ENCODE measurements at regions not wholly inside any gene's neighbourhood (a gene's known extent, or its start where the extent isn't known, plus 50 kb on each side); places are given as distances from the start of the nearest gene placed in this dataset.

- Histone ChIP-seq H3K27ac (ENCODE audit: low read depth in 2 of 2, low read length in 2 of 2) (no peak overlapping the region), H3K9ac (ENCODE audit: low read length in 3 of 3) (no peak overlapping the region), H3K9me3 (ENCODE audit: control insufficient read depth in 2 of 3, insufficient read depth in 1 of 3, low read length in 3 of 3) (peaks cover 0 to 2% (median 0%) of the 10 kb centered on the region in 3 donors), H3K27me3 (ENCODE audit: control insufficient read depth, insufficient read depth, low read length) (no peaks in the 10 kb centered on the region), H3K4me3 (ENCODE audit: low read length in 3 of 3) (no peak overlapping the region), H3K4me1 (ENCODE audit: control insufficient read depth in 2 of 3, insufficient read depth in 2 of 3, low read depth in 1 of 3, low read length in 3 of 3) (no peaks in the 10 kb centered on the region), H3K36me3 (ENCODE audit: control insufficient read depth in 2 of 3, insufficient read depth in 3 of 3, low read length in 3 of 3) (no peaks in the 10 kb centered on the region)
- no peak for DNase-seq
- no peak for TF ChIP-seq CTCF (IDR thresholded peaks at IDR 0.05; ENCODE audit: borderline replicate concordance, extremely low read depth, insufficient read depth)
- no peak for FAIRE-seq
- intact Hi-C loops (cut with DNase I) = no loop called here
These were observed 233.0 kb upstream of the NFIA start for GRCh38 chr1:60849401-60849800.

GRCh38 chr1:60848583-60849188 is 233.7 kb upstream of the NFIA start:
- Histone ChIP-seq H3K36me3 (ENCODE audit: control insufficient read depth in 2 of 3, insufficient read depth in 3 of 3, low read length in 3 of 3) (no peaks in the 10 kb centered on the region), H3K4me3 (ENCODE audit: low read length in 3 of 3) (no peak overlapping the region), H3K9me3 (ENCODE audit: control insufficient read depth in 2 of 3, insufficient read depth in 1 of 3, low read length in 3 of 3) (peaks cover 0 to 3% (median 0%) of the 10 kb centered on the region in 3 donors), H3K27me3 (ENCODE audit: control insufficient read depth, insufficient read depth, low read length) (no peaks in the 10 kb centered on the region), H3K4me1 (ENCODE audit: control insufficient read depth in 2 of 3, insufficient read depth in 2 of 3, low read depth in 1 of 3, low read length in 3 of 3) (no peaks in the 10 kb centered on the region), H3K27ac (ENCODE audit: low read depth in 2 of 2, low read length in 2 of 2) (no peak overlapping the region), H3K9ac (ENCODE audit: low read length in 3 of 3) (no peak overlapping the region)
- TF ChIP-seq CTCF (IDR thresholded peaks at IDR 0.05; ENCODE audit: borderline replicate concordance, extremely low read depth, insufficient read depth) = peak; percentile 38
- DNase-seq (peak in 1 of 5 donors; percentile 29), FAIRE-seq (peak; percentile 51)
- intact Hi-C loops (cut with DNase I) = no loop called here

- H3K4me1 ChIP-seq (ENCODE audit: control insufficient read depth in 2 of 3, insufficient read depth in 2 of 3, low read depth in 1 of 3, low read length in 3 of 3) = no peaks in the 10 kb centered on the region
- H3K36me3 ChIP-seq (ENCODE audit: control insufficient read depth in 2 of 3, insufficient read depth in 3 of 3, low read length in 3 of 3) = no peaks in the 10 kb centered on the region
- H3K4me3 ChIP-seq (ENCODE audit: low read length in 3 of 3) = no peak overlapping the region
- no peak overlapping the region for H3K9ac ChIP-seq (ENCODE audit: low read length in 3 of 3)
- TF ChIP-seq CTCF (IDR thresholded peaks at IDR 0.05; ENCODE audit: borderline replicate concordance, extremely low read depth, insufficient read depth) = no peak
- DNase-seq (no peak), FAIRE-seq (no peak)
- intact Hi-C loops (cut with DNase I) = no loop called here
- H3K9me3 ChIP-seq (ENCODE audit: control insufficient read depth in 2 of 3, insufficient read depth in 1 of 3, low read length in 3 of 3) = peaks cover 0 to 3% (median 0%) of the 10 kb centered on the region in 3 donors
- no peaks in the 10 kb centered on the region for H3K27me3 ChIP-seq (ENCODE audit: control insufficient read depth, insufficient read depth, low read length)
- H3K27ac ChIP-seq (ENCODE audit: low read depth in 2 of 2, low read length in 2 of 2) = no peak overlapping the region
These were observed 234.3 kb upstream of the NFIA start for GRCh38 chr1:60847855-60848582.
